Stimulated activated CD8-positive, alpha-beta memory T cell treated with anti-CD3 and anti-CD28 coated beads, Interleukin-7, amount 100 ng/mL, for 1 hour (primary cell): ENCODE measurements at regions not wholly inside any gene's neighbourhood (a gene's known extent, or its start where the extent isn't known, plus 50 kb on each side); places are given as distances from the start of the nearest gene placed in this dataset.
"Not testable (repeated sequence)": the region's sequence is repeated elsewhere in the genome, so short reads cannot be mapped to it uniquely, and the experiment has no call there.

Source experiments
- DNase-seq, 2 donors: peaks; one replicate each; pipeline ENCODE4 v3.0.0-alpha.2; 2020; ENCODE audit warnings: low read depth in 2 of 2

- DNase-seq, result no peak
These were observed 435.7 kb downstream of the EFNB2 start for GRCh38 chr13:106099765-106100164.

GRCh38 chr13:106098778-106099177 is 436.7 kb downstream of the EFNB2 start:
- DNase-seq, result no peak

GRCh38 chr13:106096661-106097092 is 438.8 kb downstream of the EFNB2 start:
- no peak for DNase-seq

GRCh38 chr13:106095919-106096318 is 439.5 kb downstream of the EFNB2 start:
- no peak for DNase-seq

GRCh38 chr13:106095406-106095805 is 440.1 kb downstream of the EFNB2 start:
- DNase-seq, result no peak

- no peak for DNase-seq
These were observed 445.5 kb downstream of the EFNB2 start for GRCh38 chr13:106090001-106090400.

GRCh38 chr13:106089261-106089980 is 446.0 kb downstream of the EFNB2 start:
- no peak for DNase-seq

- no peak for DNase-seq
These were observed 447.4 kb downstream of the EFNB2 start for GRCh38 chr13:106088085-106088484.

- no peak for DNase-seq
These were observed 448.3 kb downstream of the EFNB2 start for GRCh38 chr13:106087201-106087600.

- DNase-seq, result no peak
These were observed 451.7 kb downstream of the EFNB2 start for GRCh38 chr13:106083620-106084350.

- not testable (repeated sequence) for DNase-seq
These were observed 454.2 kb downstream of the EFNB2 start for GRCh38 chr13:106081221-106081620.

- DNase-seq, result no peak
These were observed 457.3 kb downstream of the EFNB2 start for GRCh38 chr13:106078191-106078590.

GRCh38 chr13:106077017-106077416 is 458.4 kb downstream of the EFNB2 start:
- DNase-seq, result no peak

- no peak for DNase-seq
These were observed 463.4 kb downstream of the EFNB2 start for GRCh38 chr13:106072014-106072413.

- no peak for DNase-seq
These were observed 471.7 kb downstream of the EFNB2 start for GRCh38 chr13:106063591-106064313.

GRCh38 chr13:106061781-106062180 is 473.7 kb downstream of the EFNB2 start:
- DNase-seq, result no peak

- no peak for DNase-seq
These were observed 478.6 kb downstream of the EFNB2 start for GRCh38 chr13:106056851-106057250.

GRCh38 chr13:106052200-106052767 is 483.2 kb downstream of the EFNB2 start:
- DNase-seq, result no peak

GRCh38 chr13:106049171-106049570 is 486.3 kb downstream of the EFNB2 start:
- DNase-seq, result no peak

- no peak for DNase-seq
These were observed 487.1 kb downstream of the EFNB2 start for GRCh38 chr13:106048386-106048785.

- no peak for DNase-seq
These were observed 487.6 kb downstream of the EFNB2 start for GRCh38 chr13:106047859-106048258.

- DNase-seq, result no peak
These were observed 492.4 kb downstream of the EFNB2 start for GRCh38 chr13:106042996-106043581.
